ENCODE measurements at regions not wholly inside any gene's neighbourhood (a gene's known extent, or its start where the extent isn't known, plus 50 kb on each side); places are given as distances from the start of the nearest gene placed in this dataset.

DNA sequence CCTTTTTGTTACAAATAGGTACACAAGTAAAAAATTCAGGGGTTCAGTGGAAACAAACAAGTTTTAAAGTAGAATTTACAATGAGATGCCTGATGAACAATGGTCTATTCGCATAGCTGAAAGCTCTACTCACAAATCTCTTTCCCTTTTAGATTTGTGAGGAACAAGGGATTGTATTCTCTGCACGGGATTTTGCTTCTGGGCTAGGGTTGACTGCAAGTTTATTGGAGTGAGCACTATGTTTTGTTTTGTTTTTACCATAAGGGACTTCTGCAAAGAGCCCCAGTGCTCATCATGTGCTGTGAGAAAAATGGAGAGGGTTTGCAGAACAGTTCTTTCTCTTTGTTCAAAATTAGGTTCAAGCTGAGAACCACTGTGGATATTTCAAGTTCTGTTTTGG is 160.5 kb downstream of the DLEU7 start:
- no peak overlapping the region for H3K18ac ChIP-seq (ENCODE audit: low read depth, low read length)
- TF ChIP-seq FOS (IDR thresholded peaks at IDR 0.05; ENCODE audit: low read depth, low read length) (no peak), CEBPB (IDR thresholded peaks at IDR 0.05; ENCODE audit: low read depth, low read length) (no peak), RAD21 (IDR thresholded peaks at IDR 0.05; ENCODE audit: low read length) (no peak), MXI1 (IDR thresholded peaks at IDR 0.05; ENCODE audit: borderline replicate concordance, low read depth, low read length) (no peak), NFE2L2 (IDR thresholded peaks at IDR 0.05; ENCODE audit: low read depth, low read length) (no peak), BHLHE40 (IDR thresholded peaks at IDR 0.05; ENCODE audit: low read depth, low read length) (no peak), MAZ (IDR thresholded peaks at IDR 0.05; ENCODE audit: borderline replicate concordance, low read depth, low read length) (no peak), MAFK (IDR thresholded peaks at IDR 0.05; ENCODE audit: low read depth, low read length) (no peak), CHD1 (IDR thresholded peaks at IDR 0.05; ENCODE audit: low read depth, low read length) (no peak), RCOR1 (IDR thresholded peaks at IDR 0.05; ENCODE audit: insufficient replicate concordance, low read length) (no peak), POLR2A (IDR thresholded peaks at IDR 0.05; ENCODE audit: low read depth, low read length) (no peak), SMC3 (IDR thresholded peaks at IDR 0.05; ENCODE audit: low read depth, low read length) (no peak), RFX5 (IDR thresholded peaks at IDR 0.05; ENCODE audit: low read depth, low read length) (no peak)
- TF ChIP-seq, protein P1, sequence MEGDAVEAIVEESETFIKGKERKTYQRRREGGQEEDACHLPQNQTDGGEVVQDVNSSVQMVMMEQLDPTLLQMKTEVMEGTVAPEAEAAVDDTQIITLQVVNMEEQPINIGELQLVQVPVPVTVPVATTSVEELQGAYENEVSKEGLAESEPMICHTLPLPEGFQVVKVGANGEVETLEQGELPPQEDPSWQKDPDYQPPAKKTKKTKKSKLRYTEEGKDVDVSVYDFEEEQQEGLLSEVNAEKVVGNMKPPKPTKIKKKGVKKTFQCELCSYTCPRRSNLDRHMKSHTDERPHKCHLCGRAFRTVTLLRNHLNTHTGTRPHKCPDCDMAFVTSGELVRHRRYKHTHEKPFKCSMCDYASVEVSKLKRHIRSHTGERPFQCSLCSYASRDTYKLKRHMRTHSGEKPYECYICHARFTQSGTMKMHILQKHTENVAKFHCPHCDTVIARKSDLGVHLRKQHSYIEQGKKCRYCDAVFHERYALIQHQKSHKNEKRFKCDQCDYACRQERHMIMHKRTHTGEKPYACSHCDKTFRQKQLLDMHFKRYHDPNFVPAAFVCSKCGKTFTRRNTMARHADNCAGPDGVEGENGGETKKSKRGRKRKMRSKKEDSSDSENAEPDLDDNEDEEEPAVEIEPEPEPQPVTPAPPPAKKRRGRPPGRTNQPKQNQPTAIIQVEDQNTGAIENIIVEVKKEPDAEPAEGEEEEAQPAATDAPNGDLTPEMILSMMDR (conservative IDR thresholded peaks at IDR 0.05; ENCODE audit: low read depth, low read length), result no peak
- TF ChIP-seq, protein P2, sequence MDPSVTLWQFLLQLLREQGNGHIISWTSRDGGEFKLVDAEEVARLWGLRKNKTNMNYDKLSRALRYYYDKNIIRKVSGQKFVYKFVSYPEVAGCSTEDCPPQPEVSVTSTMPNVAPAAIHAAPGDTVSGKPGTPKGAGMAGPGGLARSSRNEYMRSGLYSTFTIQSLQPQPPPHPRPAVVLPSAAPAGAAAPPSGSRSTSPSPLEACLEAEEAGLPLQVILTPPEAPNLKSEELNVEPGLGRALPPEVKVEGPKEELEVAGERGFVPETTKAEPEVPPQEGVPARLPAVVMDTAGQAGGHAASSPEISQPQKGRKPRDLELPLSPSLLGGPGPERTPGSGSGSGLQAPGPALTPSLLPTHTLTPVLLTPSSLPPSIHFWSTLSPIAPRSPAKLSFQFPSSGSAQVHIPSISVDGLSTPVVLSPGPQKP (IDR thresholded peaks at IDR 0.05; ENCODE audit: borderline replicate concordance, low read depth, low read length), result no peak
- TF ChIP-seq, protein P3, sequence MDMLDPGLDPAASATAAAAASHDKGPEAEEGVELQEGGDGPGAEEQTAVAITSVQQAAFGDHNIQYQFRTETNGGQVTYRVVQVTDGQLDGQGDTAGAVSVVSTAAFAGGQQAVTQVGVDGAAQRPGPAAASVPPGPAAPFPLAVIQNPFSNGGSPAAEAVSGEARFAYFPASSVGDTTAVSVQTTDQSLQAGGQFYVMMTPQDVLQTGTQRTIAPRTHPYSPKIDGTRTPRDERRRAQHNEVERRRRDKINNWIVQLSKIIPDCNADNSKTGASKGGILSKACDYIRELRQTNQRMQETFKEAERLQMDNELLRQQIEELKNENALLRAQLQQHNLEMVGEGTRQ (IDR thresholded peaks at IDR 0.05; ENCODE audit: low read depth, low read length), result no peak
- no peak overlapping the region for H3K4ac ChIP-seq (ENCODE audit: low read depth, low read length)
- no TSS peak for BruUV-seq (replicated peaks)
- no peaks in the 10 kb centered on the region; the same call in 1 of the 2 replicates for H3K4me1 ChIP-seq (ENCODE audit: control insufficient read depth, insufficient read depth, low read length)
- DNase-seq (no peak), ATAC-seq (ENCODE audit: low read depth) (no peak)
- H2AK9ac ChIP-seq (replicated peaks; ENCODE audit: low read depth, low read length, poor library complexity), result no peak overlapping the region
- H3K23ac ChIP-seq (ENCODE audit: low read depth, low read length), result no peak overlapping the region
- POLR2A ChIA-PET (ENCODE audit: unreplicated experiment), result no interaction called here
- H2AFZ ChIP-seq (replicated peaks; ENCODE audit: low read length, poor library complexity), result no peak overlapping the region
- H3K9me1 ChIP-seq (ENCODE audit: insufficient read depth, low read length), result peaks cover 4% of the 10 kb centered on the region; the same call in 1 of the 2 replicates
- WGBS, 2 experiments (ENCODE audit: extremely low coverage in 2 of 2, insufficient read length in 1 of 2), result no CpG with 5 or more reads among the region's 2 CpGs
- peaks cover 19% of the 10 kb centered on the region for H3K27me3 ChIP-seq (ENCODE audit: control insufficient read depth, insufficient read depth, low read length)
- dilution Hi-C loops (cut with HindIII; ENCODE audit: low sequenced_read_pairs, unreplicated experiment), result no loop called here
- no peak overlapping the region for H3K56ac ChIP-seq (ENCODE audit: extremely low read depth, insufficient read depth, low read length)
- no peak overlapping the region for H4K8ac ChIP-seq (ENCODE audit: low read depth in 2 of 2, low read length in 2 of 2)
- H4K91ac ChIP-seq (ENCODE audit: insufficient read depth, low read depth, low read length), result no peak overlapping the region
- no peak overlapping the region for H2BK120ac ChIP-seq (ENCODE audit: low read depth, low read length)
- no peak overlapping the region for H3K4me3 ChIP-seq (ENCODE audit: insufficient read depth, low read depth, low read length)
- H3K9ac ChIP-seq (ENCODE audit: low read depth, low read length), result no peak overlapping the region
- H3K36me3 ChIP-seq (ENCODE audit: control insufficient read depth, insufficient read depth, low read length), result no peaks in the 10 kb centered on the region
- H3K4me2 ChIP-seq (ENCODE audit: low read depth, low read length), result no peak overlapping the region
- intact Hi-C loops (cut with micrococcal nuclease), result no loop called here
- H3K9me3 ChIP-seq (ENCODE audit: control insufficient read depth, insufficient read depth, low read length), result no peaks in the 10 kb centered on the region
- no peaks in the 10 kb centered on the region for H3K79me1 ChIP-seq (ENCODE audit: low read depth in 1 of 2, low read length in 2 of 2)
- no peaks in the 10 kb centered on the region for H4K20me1 ChIP-seq (ENCODE audit: insufficient read depth, low read length)
- no peak overlapping the region for H2BK15ac ChIP-seq (ENCODE audit: low read depth, low read length)
- in situ Hi-C loops (cut with MboI; ENCODE audit: low sequenced_read_pairs), result no loop called here
- H2AK5ac ChIP-seq (ENCODE audit: low read depth, low read length), result no peak overlapping the region
- CTCF ChIA-PET, result no interaction called here
- no peak overlapping the region for H2BK20ac ChIP-seq (ENCODE audit: low read depth, low read length)
- no peak overlapping the region for H3K14ac ChIP-seq (replicated peaks; ENCODE audit: low read depth, low read length)
- H2BK5ac ChIP-seq (ENCODE audit: low read depth, low read length, poor library complexity, severe bottlenecking), result no peak overlapping the region
- no peak overlapping the region for H3K27ac ChIP-seq (ENCODE audit: insufficient read depth, low read length)
- H4K5ac ChIP-seq (ENCODE audit: low read depth, low read length), result no peak overlapping the region
